GM21786 (cell line): ENCODE measurements at regions not wholly inside any gene's neighbourhood (a gene's known extent, or its start where the extent isn't known, plus 50 kb on each side); places are given as distances from the start of the nearest gene placed in this dataset.
"Not testable (repeated sequence)": the region's sequence is repeated elsewhere in the genome, so short reads cannot be mapped to it uniquely, and the experiment has no call there.

Experiments used
- ATAC-seq: cut with Tn5 transposase; IDR thresholded peaks from one replicate; pipeline ENCODE4 v1.9.1; 2021; ENCODE audit not compliant: unreplicated experiment

- peak; percentile 88 for ATAC-seq
Observed at GRCh38 chr2:2901384-2902345, 476.0 kb downstream of the EIPR1 start.

- no peak for ATAC-seq
Observed at GRCh38 chr2:2899826-2900225, 477.8 kb downstream of the EIPR1 start.

GRCh38 chr2:2898744-2899143, 478.9 kb downstream of the EIPR1 start:
- no peak for ATAC-seq

- no peak for ATAC-seq
Observed at GRCh38 chr2:2896643-2897042, 481.0 kb downstream of the EIPR1 start.

- ATAC-seq, result no peak
Observed at GRCh38 chr2:2896011-2896410, 481.6 kb downstream of the EIPR1 start.

- ATAC-seq, result not testable (repeated sequence)
Observed at GRCh38 chr2:2894011-2894410, 483.6 kb downstream of the EIPR1 start.

- ATAC-seq, result no peak
Observed at GRCh38 chr2:2892892-2893291, 484.7 kb downstream of the EIPR1 start.

- no peak for ATAC-seq
Observed at GRCh38 chr2:2892378-2892777, 485.2 kb downstream of the EIPR1 start.

- ATAC-seq, result no peak
Observed at GRCh38 chr2:2890901-2891300, 486.7 kb downstream of the EIPR1 start.

GRCh38 chr2:2890246-2890645, 487.4 kb downstream of the EIPR1 start:
- ATAC-seq, result no peak

- ATAC-seq, result no peak
Observed at GRCh38 chr2:2889646-2890045, 488.0 kb downstream of the EIPR1 start.

- no peak for ATAC-seq
Observed at GRCh38 chr2:2889141-2889540, 488.5 kb downstream of the EIPR1 start.

- ATAC-seq, result no peak
Observed at GRCh38 chr2:2887772-2888387, 489.7 kb downstream of the EIPR1 start.

- no peak for ATAC-seq
Observed at GRCh38 chr2:2886922-2887321, 490.7 kb downstream of the EIPR1 start.

GRCh38 chr2:2881499-2881898, 496.1 kb downstream of the EIPR1 start:
- ATAC-seq, result no peak

- no peak for ATAC-seq
Observed at GRCh38 chr2:2880938-2881337, 496.7 kb downstream of the EIPR1 start.

- ATAC-seq, result peak; percentile 99
Observed at GRCh38 chr2:2879781-2880180, 497.8 kb downstream of the EIPR1 start.

- ATAC-seq, result no peak
Observed at GRCh38 chr2:2879071-2879470, 498.5 kb downstream of the EIPR1 start.

GRCh38 chr2:2877427-2877826, 500.2 kb downstream of the EIPR1 start:
- no peak for ATAC-seq

GRCh38 chr2:2876331-2877221, 501.0 kb downstream of the EIPR1 start:
- ATAC-seq, result no peak

GRCh38 chr2:2875831-2876230, 501.8 kb downstream of the EIPR1 start:
- no peak for ATAC-seq
